Endodermal cell (in vitro differentiated cells): ENCODE measurements at regions not wholly inside any gene's neighbourhood (a gene's known extent, or its start where the extent isn't known, plus 50 kb on each side); places are given as distances from the start of the nearest gene placed in this dataset.

ENCODE experiments used
- DNase-seq: peaks from one replicate; pipeline ENCODE4 v3.0.0-alpha.2; 2017
- H3K27ac ChIP-seq: 2 replicates; pipeline ENCODE4 v1.5.1; 2013; ENCODE audit warnings: mild to moderate bottlenecking, low read depth, low read length, moderate library complexity
- H3K27me3 ChIP-seq: 2 replicates; pipeline ENCODE4 v1.6.1; 2013; ENCODE audit warnings: mild to moderate bottlenecking, low read length, moderate library complexity; ENCODE audit not compliant: insufficient read depth, control insufficient read depth, poor library complexity, severe bottlenecking
- H3K36me3 ChIP-seq: 2 replicates; pipeline ENCODE4 v1.7.0; 2013; ENCODE audit warnings: mild to moderate bottlenecking, low read length, moderate library complexity; ENCODE audit not compliant: control insufficient read depth, insufficient read depth
- H3K4me1 ChIP-seq: one replicate; pipeline ENCODE4 v1.7.0; 2013; ENCODE audit warnings: low read length; ENCODE audit not compliant: control insufficient read depth, insufficient read depth
- H3K4me3 ChIP-seq: 2 replicates; pipeline ENCODE4 v1.5.1; 2013; ENCODE audit warnings: mild to moderate bottlenecking, low read length, moderate library complexity
- H3K9ac ChIP-seq: 2 replicates; pipeline ENCODE4 v1.6.1; 2013; ENCODE audit warnings: mild to moderate bottlenecking, low read length, moderate library complexity; ENCODE audit not compliant: poor library complexity, severe bottlenecking; ENCODE audit errors: extremely low read depth
- H3K9me3 ChIP-seq: 2 replicates; pipeline ENCODE4 v1.6.1; 2013; ENCODE audit warnings: mild to moderate bottlenecking, low read length, moderate library complexity; ENCODE audit not compliant: control insufficient read depth
- H3K27ac Mint-ChIP-seq: 2 replicates; pipeline ENCODE4 v1.8.0; 2020; ENCODE audit warnings: mixed read lengths
- H3K27me3 Mint-ChIP-seq: 2 replicates; pipeline ENCODE4 v1.8.0; 2021; ENCODE audit warnings: mild to moderate bottlenecking, mixed read lengths; ENCODE audit not compliant: insufficient read depth
- H3K36me3 Mint-ChIP-seq: 2 replicates; pipeline ENCODE4 v1.8.0; 2020; ENCODE audit warnings: low read depth, mixed read lengths
- H3K4me1 Mint-ChIP-seq: 2 replicates; pipeline ENCODE4 v1.8.0; 2020; ENCODE audit warnings: mixed read lengths
- H3K4me3 Mint-ChIP-seq: 2 replicates; pipeline ENCODE4 v1.8.0; 2020; ENCODE audit warnings: mild to moderate bottlenecking, moderate library complexity, mixed read lengths
- H3K9me3 Mint-ChIP-seq: 2 replicates; pipeline ENCODE4 v1.8.0; 2020; ENCODE audit warnings: mild to moderate bottlenecking, mixed read lengths
- CTCF ChIP-seq: fragments of 200-600 bp; sonication (generic); conservative IDR thresholded peaks from 2 replicates; pipeline ENCODE4 v1.5.0; 2021; ENCODE audit warnings: antibody characterized with exemption, mild to moderate bottlenecking
- WGBS, 2 experiments: methylation state at CpG; one replicate each; pipeline versions ENCODE4 v1.1.5 to v1.1.7; 2013; ENCODE audit warnings: missing lambda C conversion rate in 2 of 2, mixed read lengths in 1 of 2; ENCODE audit not compliant: insufficient coverage in 1 of 2, insufficient read length in 1 of 2; 5-methylcytosine and 5-hydroxymethylcytosine counted together

- no peak for TF ChIP-seq CTCF
- no peaks in the 10 kb centered on the region for H3K36me3 ChIP-seq
- H3K27me3 Mint-ChIP-seq: peaks cover 2% of the 10 kb centered on the region
- no peak overlapping the region for H3K9ac ChIP-seq
- no peak overlapping the region for H3K27ac Mint-ChIP-seq
- no peaks in the 10 kb centered on the region for H3K27me3 ChIP-seq
- no peaks in the 10 kb centered on the region for H3K4me1 ChIP-seq
- no peak overlapping the region for H3K27ac ChIP-seq
- H3K9me3 ChIP-seq: peaks cover 18% of the 10 kb centered on the region
- H3K36me3 Mint-ChIP-seq: no peaks in the 10 kb centered on the region
- H3K4me3 ChIP-seq: no peak overlapping the region
- H3K9me3 Mint-ChIP-seq: peaks cover 14% of the 10 kb centered on the region
- DNase-seq: no peak
- no peak overlapping the region for H3K4me3 Mint-ChIP-seq
- no peaks in the 10 kb centered on the region for H3K4me1 Mint-ChIP-seq
- 80 to 84% methylated on average over 1 to 3 of the region's 3 CpGs for WGBS, 2 experiments
Observed at GRCh38 chr14:22147716-22148115, 441.3 kb downstream of the DAD1 start.

- WGBS, 2 experiments: 100% methylated on average over 1 of the region's 2 CpGs
- no peak for TF ChIP-seq CTCF
- H3K27ac Mint-ChIP-seq: no peak overlapping the region
- H3K27me3 ChIP-seq: no peaks in the 10 kb centered on the region
- no peaks in the 10 kb centered on the region for H3K4me1 ChIP-seq
- H3K9me3 Mint-ChIP-seq: no peaks in the 10 kb centered on the region
- no peak overlapping the region for H3K27ac ChIP-seq
- DNase-seq: no peak
- no peaks in the 10 kb centered on the region for H3K9me3 ChIP-seq
- H3K9ac ChIP-seq: no peak overlapping the region
- H3K4me3 Mint-ChIP-seq: no peak overlapping the region
- peaks cover 10% of the 10 kb centered on the region for H3K27me3 Mint-ChIP-seq
- no peaks in the 10 kb centered on the region for H3K36me3 Mint-ChIP-seq
- no peak overlapping the region for H3K4me3 ChIP-seq
- H3K4me1 Mint-ChIP-seq: no peaks in the 10 kb centered on the region
- H3K36me3 ChIP-seq: no peaks in the 10 kb centered on the region
Observed at GRCh38 chr14:22143363-22143762, 445.7 kb downstream of the DAD1 start.

- Histone ChIP-seq H3K9me3 (peaks cover 5% of the 10 kb centered on the region), H3K4me3 (no peak overlapping the region), H3K36me3 (no peaks in the 10 kb centered on the region), H3K9ac (no peak overlapping the region), H3K27ac (no peak overlapping the region), H3K27me3 (no peaks in the 10 kb centered on the region), H3K4me1 (no peaks in the 10 kb centered on the region)
- no peak for DNase-seq
- Mint-ChIP-seq H3K4me1 (no peaks in the 10 kb centered on the region), H3K4me3 (no peak overlapping the region), H3K36me3 (no peaks in the 10 kb centered on the region), H3K9me3 (peaks cover 4% of the 10 kb centered on the region), H3K27ac (no peak overlapping the region), H3K27me3 (peaks cover 9% of the 10 kb centered on the region)
- no peak for TF ChIP-seq CTCF
- 82 to 91% methylated on average over 1 to 4 of the region's 4 CpGs for WGBS, 2 experiments
Observed at GRCh38 chr14:22140633-22141032, 448.4 kb downstream of the DAD1 start.
